Gastroesophageal sphincter (tissue), 4 donors: ENCODE measurements at regions not wholly inside any gene's neighbourhood (a gene's known extent, or its start where the extent isn't known, plus 50 kb on each side); places are given as distances from the start of the nearest gene placed in this dataset.
"Not testable (repeated sequence)": the region's sequence is repeated elsewhere in the genome, so short reads cannot be mapped to it uniquely, and the experiment has no call there.

Experiments
- ATAC-seq: fragments of 150-250 bp; one replicate; pipeline ENCODE4 v1.9.1; 2016; ENCODE audit warnings: mild to moderate bottlenecking, moderate library complexity
- H3K27ac ChIP-seq, 4 donors: fragments of 200-600 bp; sonication (generic) in 3 of 4; 1 replicate in 3 of 4; 2 replicates in 1 of 4; pipeline ENCODE4 v1.5.1; 2016 to 2019
- H3K27me3 ChIP-seq: fragments of 200-600 bp; sonication (generic); one replicate; pipeline ENCODE4 v1.5.1; 2019
- H3K36me3 ChIP-seq, 2 donors: fragments of 200-600 bp; sonication (generic); one replicate each; pipeline ENCODE4 v1.5.1; 2019; ENCODE audit warnings: control low read depth in 1 of 2
- H3K4me1 ChIP-seq, 3 donors: fragments of 200-600 bp; sonication (generic); 1 replicate in 2 of 3; 2 replicates in 1 of 3; pipeline ENCODE4 v1.5.1; 2016 to 2019; ENCODE audit warnings: control low read depth in 2 of 3
- H3K4me3 ChIP-seq, 2 donors: fragments of 200-600 bp; sonication (generic); one replicate each; pipeline ENCODE4 v1.5.1; 2019; ENCODE audit warnings: mild to moderate bottlenecking in 1 of 2, moderate library complexity in 1 of 2
- H3K9me3 ChIP-seq, 3 donors: fragments of 200-600 bp; sonication (generic); one replicate each; pipeline ENCODE4 v1.5.1; 2017 to 2019; ENCODE audit warnings: control low read depth in 2 of 3
- CTCF ChIP-seq, 4 experiments: fragments of 200-600 bp in 2 of 4; fragments of 450-650 bp in 2 of 4; sonication (generic) in 1 of 4; IDR thresholded peaks; one replicate each; pipeline ENCODE4 v1.5.1; 2017 to 2019; ENCODE audit warnings: antibody characterized with exemption in 4 of 4, mild to moderate bottlenecking in 2 of 4, moderate library complexity in 2 of 4
- EP300 ChIP-seq: sonication (generic); formaldehyde crosslinking; IDR thresholded peaks from one replicate; pipeline ENCODE4 v1.6.1; 2017; ENCODE audit warnings: antibody characterized with exemption, mild to moderate bottlenecking
- POLR2A ChIP-seq, 2 donors: fragments of 450-650 bp; IDR thresholded peaks; one replicate each; pipeline ENCODE4 v1.6.1; 2017; ENCODE audit warnings: antibody characterized with exemption in 2 of 2, mild to moderate bottlenecking in 2 of 2, moderate library complexity in 1 of 2
- POLR2AphosphoS5 ChIP-seq: sonication (generic); formaldehyde crosslinking; IDR thresholded peaks from one replicate; pipeline ENCODE4 v1.6.1; 2017; ENCODE audit warnings: antibody characterized with exemption
- WGBS, 2 donors: methylation state at CpG; one replicate each; pipeline ENCODE4 v1.1.5; 2018; ENCODE audit warnings: low coverage in 1 of 2; 5-methylcytosine and 5-hydroxymethylcytosine counted together

GRCh38 chr11:37322333-37323194 is 724.5 kb upstream of the RAG2 start:
- no peak overlapping the region for H3K27ac ChIP-seq
- no peaks in the 10 kb centered on the region for H3K9me3 ChIP-seq
- ATAC-seq = no peak
- no peaks in the 10 kb centered on the region for H3K27me3 ChIP-seq
- no peak overlapping the region for H3K4me3 ChIP-seq
- H3K4me1 ChIP-seq = no peaks in the 10 kb centered on the region
- WGBS, 2 donors = 81 to 87% methylated on average over 7 to 8 of the region's 8 CpGs
- no peak for TF ChIP-seq POLR2A (IDR thresholded peaks at IDR 0.05)
- TF ChIP-seq CTCF (IDR thresholded peaks at IDR 0.05) = no peak
- no peak for TF ChIP-seq POLR2AphosphoS5
- no peak for TF ChIP-seq EP300
- H3K36me3 ChIP-seq = no peaks in the 10 kb centered on the region

GRCh38 chr11:37320921-37321320 is 722.9 kb upstream of the RAG2 start:
- Histone ChIP-seq H3K27me3 (no peaks in the 10 kb centered on the region), H3K9me3 (no peaks in the 10 kb centered on the region), H3K27ac (no peak overlapping the region), H3K4me1 (no peaks in the 10 kb centered on the region), H3K36me3 (no peaks in the 10 kb centered on the region), H3K4me3 (no peak overlapping the region)
- no peak for ATAC-seq
- TF ChIP-seq POLR2A (IDR thresholded peaks at IDR 0.05) = no peak

GRCh38 chr11:37317803-37318202 is 719.8 kb upstream of the RAG2 start:
- Histone ChIP-seq H3K27me3 (no peaks in the 10 kb centered on the region), H3K9me3 (no peaks in the 10 kb centered on the region), H3K4me3 (no peak overlapping the region), H3K36me3 (no peaks in the 10 kb centered on the region), H3K4me1 (no peaks in the 10 kb centered on the region), H3K27ac (no peak overlapping the region)
- TF ChIP-seq EP300 = no peak
- TF ChIP-seq CTCF (IDR thresholded peaks at IDR 0.05) = no peak
- no peak for TF ChIP-seq POLR2AphosphoS5
- no peak for TF ChIP-seq POLR2A (IDR thresholded peaks at IDR 0.05)
- ATAC-seq = no peak
- 57 to 85% methylated on average over 1 of the region's 1 CpG for WGBS, 2 donors

GRCh38 chr11:37313266-37313665 is 715.2 kb upstream of the RAG2 start:
- no peak overlapping the region for H3K27ac ChIP-seq
- no peaks in the 10 kb centered on the region for H3K36me3 ChIP-seq
- no peaks in the 10 kb centered on the region for H3K4me1 ChIP-seq
- TF ChIP-seq CTCF (IDR thresholded peaks at IDR 0.05) (no peak), EP300 (no peak), POLR2AphosphoS5 (no peak), POLR2A (IDR thresholded peaks at IDR 0.05) (no peak)
- no peak for ATAC-seq
- H3K27me3 ChIP-seq = no peaks in the 10 kb centered on the region
- H3K4me3 ChIP-seq = no peak overlapping the region
- WGBS, 2 donors = 56 to 77% methylated on average over 2 of the region's 2 CpGs
- H3K9me3 ChIP-seq = peaks cover 0 to 5% (median 0%) of the 10 kb centered on the region in 3 donors

GRCh38 chr11:37306563-37306962 is 708.5 kb upstream of the RAG2 start:
- Histone ChIP-seq H3K36me3 (no peaks in the 10 kb centered on the region), H3K4me1 (no peaks in the 10 kb centered on the region), H3K27me3 (no peaks in the 10 kb centered on the region), H3K4me3 (no peak overlapping the region), H3K27ac (no peak overlapping the region), H3K9me3 (peaks cover 0 to 11% (median 0%) of the 10 kb centered on the region in 3 donors)
- 63 to 65% methylated on average over 1 of the region's 1 CpG for WGBS, 2 donors
- TF ChIP-seq POLR2A (IDR thresholded peaks at IDR 0.05) (no peak), EP300 (no peak), CTCF (IDR thresholded peaks at IDR 0.05) (no peak), POLR2AphosphoS5 (no peak)
- no peak for ATAC-seq

- not testable (repeated sequence) for H3K36me3 ChIP-seq, H3K4me1 ChIP-seq, H3K27me3 ChIP-seq, H3K27ac ChIP-seq, H3K4me3 ChIP-seq, H3K9me3 ChIP-seq, ATAC-seq
- 83 to 91% methylated on average over 2 to 5 of the region's 5 CpGs for WGBS, 2 donors
These were observed 703.4 kb upstream of the RAG2 start for GRCh38 chr11:37301405-37301804.
